ENCODE measurements at regions not wholly inside any gene's neighbourhood (a gene's known extent, or its start where the extent isn't known, plus 50 kb on each side); places are given as distances from the start of the nearest gene placed in this dataset.
"Not testable (repeated sequence)": the region's sequence is repeated elsewhere in the genome, so short reads cannot be mapped to it uniquely, and the experiment has no call there.

GRCh38 chr7:15068324-15068723, 165.8 kb upstream of the DGKB start:
- Histone ChIP-seq H3K36me3 (ENCODE audit: insufficient read depth) (no peaks in the 10 kb centered on the region), H3K79me2 (ENCODE audit: insufficient read depth, low read depth) (no peaks in the 10 kb centered on the region), H3K4me2 (no peak overlapping the region), H3K4me1 (ENCODE audit: low read depth, poor library complexity, severe bottlenecking) (no peaks in the 10 kb centered on the region), H3K27ac (no peak overlapping the region), H4K20me1 (ENCODE audit: insufficient read depth) (no peaks in the 10 kb centered on the region), H3K4me3 (IDR thresholded peaks at IDR 0.05; ENCODE audit: insufficient read depth, low read depth, low read length) (no peak overlapping the region), H2AFZ (ENCODE audit: low read depth) (no peak overlapping the region), H3K9ac (no peak overlapping the region), H3K27me3 (ENCODE audit: insufficient read depth, low read depth) (no peaks in the 10 kb centered on the region)
- TF ChIP-seq CTCF (conservative IDR thresholded peaks at IDR 0.05; ENCODE audit: low read depth, low read length) = no peak

- Histone ChIP-seq H3K79me2 (ENCODE audit: insufficient read depth, low read depth) (no peaks in the 10 kb centered on the region), H2AFZ (ENCODE audit: low read depth) (no peak overlapping the region)
- no peak for TF ChIP-seq CTCF (conservative IDR thresholded peaks at IDR 0.05; ENCODE audit: low read depth, low read length)
These were observed 154.7 kb upstream of the DGKB start for GRCh38 chr7:15057272-15057671.

GRCh38 chr7:15054304-15054703, 151.8 kb upstream of the DGKB start:
- not testable (repeated sequence) for H3K4me3 ChIP-seq (IDR thresholded peaks at IDR 0.05; ENCODE audit: insufficient read depth, low read depth, low read length); H3K79me2 ChIP-seq (ENCODE audit: insufficient read depth, low read depth); H2AFZ ChIP-seq (ENCODE audit: low read depth); H3K4me2 ChIP-seq; H3K36me3 ChIP-seq (ENCODE audit: insufficient read depth); H3K4me1 ChIP-seq (ENCODE audit: low read depth, poor library complexity, severe bottlenecking); H3K27me3 ChIP-seq (ENCODE audit: insufficient read depth, low read depth); H3K27ac ChIP-seq; H3K9ac ChIP-seq; H4K20me1 ChIP-seq (ENCODE audit: insufficient read depth)

More at GRCh38 chr7:15057272-15057671, 154.7 kb upstream of the DGKB start:
- H3K27ac ChIP-seq = no peak overlapping the region
- no peaks in the 10 kb centered on the region for H3K27me3 ChIP-seq (ENCODE audit: insufficient read depth, low read depth)
- no peak overlapping the region for H3K4me3 ChIP-seq (IDR thresholded peaks at IDR 0.05; ENCODE audit: insufficient read depth, low read depth, low read length)
- no peaks in the 10 kb centered on the region for H4K20me1 ChIP-seq (ENCODE audit: insufficient read depth)
- H3K4me1 ChIP-seq (ENCODE audit: low read depth, poor library complexity, severe bottlenecking) = no peaks in the 10 kb centered on the region
- no peaks in the 10 kb centered on the region for H3K36me3 ChIP-seq (ENCODE audit: insufficient read depth)
- no peak overlapping the region for H3K4me2 ChIP-seq
- no peak overlapping the region for H3K9ac ChIP-seq

- H4K20me1 ChIP-seq (ENCODE audit: insufficient read depth) = no peaks in the 10 kb centered on the region
- no peak overlapping the region for H3K4me2 ChIP-seq
- no peak for TF ChIP-seq CTCF (conservative IDR thresholded peaks at IDR 0.05; ENCODE audit: low read depth, low read length)
- no peaks in the 10 kb centered on the region for H3K4me1 ChIP-seq (ENCODE audit: low read depth, poor library complexity, severe bottlenecking)
- H3K79me2 ChIP-seq (ENCODE audit: insufficient read depth, low read depth) = no peaks in the 10 kb centered on the region
- H3K4me3 ChIP-seq (IDR thresholded peaks at IDR 0.05; ENCODE audit: insufficient read depth, low read depth, low read length) = no peak overlapping the region
- H3K27ac ChIP-seq = no peak overlapping the region
- H3K36me3 ChIP-seq (ENCODE audit: insufficient read depth) = no peaks in the 10 kb centered on the region
- H2AFZ ChIP-seq (ENCODE audit: low read depth) = no peak overlapping the region
- no peak overlapping the region for H3K9ac ChIP-seq
- no peaks in the 10 kb centered on the region for H3K27me3 ChIP-seq (ENCODE audit: insufficient read depth, low read depth)
These were observed 146.6 kb upstream of the DGKB start for GRCh38 chr7:15049157-15049556.

GRCh38 chr7:15046861-15047260, 144.3 kb upstream of the DGKB start:
- no peaks in the 10 kb centered on the region for H3K36me3 ChIP-seq (ENCODE audit: insufficient read depth)
- no peak for TF ChIP-seq CTCF (conservative IDR thresholded peaks at IDR 0.05; ENCODE audit: low read depth, low read length)

More at GRCh38 chr7:15046861-15047260, 144.3 kb upstream of the DGKB start:
- Histone ChIP-seq H4K20me1 (ENCODE audit: insufficient read depth) (no peaks in the 10 kb centered on the region), H2AFZ (ENCODE audit: low read depth) (no peak overlapping the region), H3K9ac (no peak overlapping the region), H3K4me3 (IDR thresholded peaks at IDR 0.05; ENCODE audit: insufficient read depth, low read depth, low read length) (no peak overlapping the region), H3K4me2 (no peak overlapping the region), H3K79me2 (ENCODE audit: insufficient read depth, low read depth) (no peaks in the 10 kb centered on the region), H3K4me1 (ENCODE audit: low read depth, poor library complexity, severe bottlenecking) (no peaks in the 10 kb centered on the region), H3K27ac (no peak overlapping the region), H3K27me3 (ENCODE audit: insufficient read depth, low read depth) (no peaks in the 10 kb centered on the region)

Measured in KMS-11 (cell line).